HG02678 (cell line): ENCODE measurements at regions not wholly inside any gene's neighbourhood (a gene's known extent, or its start where the extent isn't known, plus 50 kb on each side); places are given as distances from the start of the nearest gene placed in this dataset.

Source experiments
- ATAC-seq: cut with Tn5 transposase; IDR thresholded peaks from one replicate; pipeline ENCODE4 v1.9.1; 2021; ENCODE audit warnings: mild to moderate bottlenecking, moderate library complexity; ENCODE audit not compliant: unreplicated experiment

DNA sequence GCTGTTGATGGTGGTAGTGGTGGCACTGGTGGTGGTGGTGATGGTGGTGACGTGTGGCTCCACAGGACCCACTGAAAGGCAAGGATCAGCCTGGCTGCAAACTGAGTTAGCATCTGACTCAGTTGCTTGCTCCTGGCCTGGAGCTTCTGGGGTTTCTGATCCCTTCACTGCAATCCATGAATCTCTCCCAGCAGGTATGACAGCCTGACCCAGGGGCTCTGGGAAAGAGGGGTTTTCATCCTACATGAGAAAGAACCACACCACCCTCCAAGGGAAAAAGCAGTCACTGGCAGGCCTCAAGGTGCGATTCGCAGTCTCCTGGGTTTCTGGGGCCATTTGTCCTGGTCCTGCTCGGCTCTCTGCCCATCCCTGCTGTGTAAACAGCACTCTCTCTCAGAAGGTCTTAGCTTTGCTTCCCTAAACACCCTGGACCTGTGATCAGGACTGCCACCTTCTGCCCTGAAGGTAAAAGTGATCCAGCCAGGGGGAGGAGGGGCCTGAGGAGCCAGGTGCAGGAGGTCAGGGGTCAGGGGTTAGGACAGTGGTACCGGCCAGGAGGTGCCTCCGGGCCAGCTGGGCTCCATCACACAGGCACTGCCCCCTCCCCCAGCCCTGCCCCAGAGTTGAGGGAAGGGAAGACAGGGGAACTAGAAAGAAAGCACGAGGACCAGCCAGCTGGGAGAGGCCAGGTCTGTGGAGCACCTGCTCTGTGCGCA, 152.0 kb downstream of the BMP7 start:
- no peak for ATAC-seq

GRCh38 chr20:57117296-57117695, 149.1 kb downstream of the BMP7 start:
- no peak for ATAC-seq

GRCh38 chr20:57118107-57118769, 148.2 kb downstream of the BMP7 start:
- no peak for ATAC-seq
